Peyer's patch (tissue), 4 donors: ENCODE measurements at regions not wholly inside any gene's neighbourhood (a gene's known extent, or its start where the extent isn't known, plus 50 kb on each side); places are given as distances from the start of the nearest gene placed in this dataset.
A peak's percentile ranks its signal among the peaks of the same experiment; 100 is the strongest.

ENCODE experiments used
- DNase-seq, 3 donors: peaks; one replicate each; pipeline ENCODE4 v3.0.0-alpha.2; 2017 to 2019
- H3K27ac ChIP-seq, 4 donors: fragments of 200-600 bp; sonication (generic); one replicate each; pipeline ENCODE4 v1.5.1; 2016 to 2019
- H3K27me3 ChIP-seq, 2 donors: fragments of 200-600 bp; sonication (generic); one replicate each; pipeline ENCODE4 v1.5.1; 2019
- H3K36me3 ChIP-seq, 3 donors: fragments of 200-600 bp; sonication (generic); one replicate each; pipeline ENCODE4 v1.5.1; 2016 to 2019
- H3K4me1 ChIP-seq, 4 donors: fragments of 200-600 bp; sonication (generic); one replicate each; pipeline ENCODE4 v1.5.1; 2016 to 2019
- H3K4me3 ChIP-seq, 4 donors: fragments of 200-600 bp; sonication (generic); 1 replicate in 3 of 4; 2 replicates in 1 of 4; pipeline ENCODE4 v1.5.1; 2016 to 2019; ENCODE audit warnings: mild to moderate bottlenecking in 1 of 4
- H3K9me3 ChIP-seq, 4 donors: fragments of 200-600 bp; sonication (generic); one replicate each; pipeline ENCODE4 v1.5.1; 2016 to 2019; ENCODE audit warnings: mild to moderate bottlenecking in 1 of 4
- POLR2A ChIP-seq, 2 donors: fragments of 450-650 bp; IDR thresholded peaks; one replicate each; pipeline ENCODE4 v1.5.1; 2017; ENCODE audit warnings: antibody characterized with exemption in 2 of 2, mild to moderate bottlenecking in 2 of 2, moderate library complexity in 2 of 2
- TF ChIP-seq, protein P1 (sequence below), 6 experiments: fragments of 450-650 bp in 4 of 6; fragments of 200-600 bp in 2 of 6; sonication (generic) in 1 of 6; IDR thresholded peaks; one replicate each; pipeline ENCODE4 v1.5.1; 2017 to 2019; ENCODE audit warnings: antibody characterized with exemption in 6 of 6, mild to moderate bottlenecking in 3 of 6, moderate library complexity in 1 of 6

GRCh38 chr4:13299343-13299742 lies 184.8 kb downstream of the RAB28 start:
- no peaks in the 10 kb centered on the region for H3K36me3 ChIP-seq
- H3K4me3 ChIP-seq, result no peak overlapping the region
- H3K4me1 ChIP-seq, result no peaks in the 10 kb centered on the region
- no peak for TF ChIP-seq POLR2A (IDR thresholded peaks at IDR 0.05)
- TF ChIP-seq, protein P1, sequence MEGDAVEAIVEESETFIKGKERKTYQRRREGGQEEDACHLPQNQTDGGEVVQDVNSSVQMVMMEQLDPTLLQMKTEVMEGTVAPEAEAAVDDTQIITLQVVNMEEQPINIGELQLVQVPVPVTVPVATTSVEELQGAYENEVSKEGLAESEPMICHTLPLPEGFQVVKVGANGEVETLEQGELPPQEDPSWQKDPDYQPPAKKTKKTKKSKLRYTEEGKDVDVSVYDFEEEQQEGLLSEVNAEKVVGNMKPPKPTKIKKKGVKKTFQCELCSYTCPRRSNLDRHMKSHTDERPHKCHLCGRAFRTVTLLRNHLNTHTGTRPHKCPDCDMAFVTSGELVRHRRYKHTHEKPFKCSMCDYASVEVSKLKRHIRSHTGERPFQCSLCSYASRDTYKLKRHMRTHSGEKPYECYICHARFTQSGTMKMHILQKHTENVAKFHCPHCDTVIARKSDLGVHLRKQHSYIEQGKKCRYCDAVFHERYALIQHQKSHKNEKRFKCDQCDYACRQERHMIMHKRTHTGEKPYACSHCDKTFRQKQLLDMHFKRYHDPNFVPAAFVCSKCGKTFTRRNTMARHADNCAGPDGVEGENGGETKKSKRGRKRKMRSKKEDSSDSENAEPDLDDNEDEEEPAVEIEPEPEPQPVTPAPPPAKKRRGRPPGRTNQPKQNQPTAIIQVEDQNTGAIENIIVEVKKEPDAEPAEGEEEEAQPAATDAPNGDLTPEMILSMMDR (IDR thresholded peaks at IDR 0.05), result no peak
- H3K9me3 ChIP-seq, result no peaks in the 10 kb centered on the region
- peak overlapping the region in 1 of 4 donors; percentile 36 for H3K27ac ChIP-seq
- H3K27me3 ChIP-seq, result no peaks in the 10 kb centered on the region
- DNase-seq, result no peak

DNA sequence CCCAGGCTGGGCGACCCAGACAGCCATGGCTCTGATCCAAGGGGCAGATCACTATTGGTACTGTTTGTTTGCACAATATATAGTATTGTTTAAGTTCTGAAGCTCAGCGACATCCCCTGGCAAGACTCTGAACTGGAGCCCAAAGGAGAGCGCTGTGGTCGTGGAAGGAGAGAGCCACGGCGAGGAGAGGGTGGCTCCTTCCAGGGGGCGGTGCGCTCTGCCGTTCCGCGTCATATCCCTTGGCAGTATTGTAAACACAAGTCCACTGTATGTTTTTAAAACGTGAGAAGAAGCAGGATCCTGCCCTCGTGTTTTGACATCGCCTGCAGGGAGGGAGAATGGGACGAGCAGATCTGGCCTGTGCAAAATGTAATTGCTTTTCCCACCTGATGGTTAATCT lies 185.5 kb downstream of the RAB28 start:
- Histone ChIP-seq H3K27me3 (no peaks in the 10 kb centered on the region), H3K9me3 (no peaks in the 10 kb centered on the region), H3K4me1 (no peaks in the 10 kb centered on the region), H3K36me3 (no peaks in the 10 kb centered on the region), H3K4me3 (peak overlapping the region in 1 of 4 donors; percentile 10), H3K27ac (peak overlapping the region in 1 of 4 donors; percentile 36)
- no peak for DNase-seq
- no peak for TF ChIP-seq POLR2A (IDR thresholded peaks at IDR 0.05)
- TF ChIP-seq, protein P1 (IDR thresholded peaks at IDR 0.05), result no peak

DNA sequence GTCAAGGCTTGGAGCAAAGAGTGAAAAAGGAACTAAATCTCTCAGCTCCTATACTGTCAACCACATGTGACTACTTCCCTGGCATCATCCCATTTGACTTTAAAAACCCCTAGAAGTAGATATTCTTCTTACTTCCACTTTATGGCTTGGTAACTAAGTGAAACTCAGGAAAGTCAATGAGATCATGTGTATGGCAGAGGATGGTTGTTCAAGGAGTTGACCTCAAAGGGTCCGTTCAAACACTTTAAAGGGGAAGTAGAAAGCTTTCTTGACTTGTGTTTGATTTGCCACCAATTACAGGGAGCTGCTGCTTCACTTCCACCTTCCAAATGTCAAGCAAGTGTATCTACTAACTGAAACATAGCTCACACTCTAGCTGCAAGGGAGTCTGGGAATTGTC lies 187.2 kb downstream of the RAB28 start:
- no peak overlapping the region for H3K4me3 ChIP-seq
- H3K9me3 ChIP-seq, result no peaks in the 10 kb centered on the region
- TF ChIP-seq, protein P1 (IDR thresholded peaks at IDR 0.05), result no peak
- TF ChIP-seq POLR2A (IDR thresholded peaks at IDR 0.05), result no peak
- H3K27ac ChIP-seq, result no peak overlapping the region
- no peaks in the 10 kb centered on the region for H3K27me3 ChIP-seq
- H3K4me1 ChIP-seq, result no peaks in the 10 kb centered on the region
- no peak for DNase-seq
- H3K36me3 ChIP-seq, result no peaks in the 10 kb centered on the region

DNA sequence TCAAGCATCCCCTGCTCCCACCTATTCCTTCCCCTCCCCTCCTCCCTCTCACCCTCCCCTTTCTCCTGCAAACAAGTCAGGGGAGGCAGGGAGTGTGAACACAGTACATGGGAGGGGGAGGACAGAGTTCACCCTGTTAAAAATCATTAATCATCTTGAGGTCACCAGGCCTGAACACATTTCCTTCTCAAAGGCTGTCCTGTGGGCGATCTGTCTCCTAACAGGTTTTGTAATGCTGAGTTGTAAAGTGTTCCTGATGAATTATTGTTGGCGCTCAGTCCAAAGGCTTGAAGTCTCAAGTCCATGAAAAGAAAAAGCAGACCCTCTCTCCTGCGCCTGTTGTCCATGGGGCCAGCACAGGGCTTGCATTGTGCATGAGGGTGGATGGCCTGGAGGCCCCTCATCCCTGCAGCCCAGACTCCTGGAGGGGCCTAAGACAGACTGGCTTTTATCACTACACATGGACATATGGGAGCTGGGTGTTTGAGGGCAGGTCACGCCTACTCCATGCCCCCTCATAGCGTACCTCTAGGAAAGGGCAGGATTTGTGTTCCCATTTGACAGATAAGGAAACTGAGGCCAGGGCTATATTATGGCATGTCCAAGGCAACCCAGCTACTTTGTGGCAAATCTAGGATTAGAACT lies 189.1 kb downstream of the RAB28 start:
- Histone ChIP-seq H3K36me3 (no peaks in the 10 kb centered on the region), H3K4me1 (no peaks in the 10 kb centered on the region), H3K4me3 (no peak overlapping the region), H3K27ac (no peak overlapping the region), H3K27me3 (no peaks in the 10 kb centered on the region), H3K9me3 (no peaks in the 10 kb centered on the region)
- TF ChIP-seq POLR2A (IDR thresholded peaks at IDR 0.05), result no peak
- TF ChIP-seq, protein P1 (IDR thresholded peaks at IDR 0.05), result no peak
- DNase-seq, result no peak

- no peak for TF ChIP-seq POLR2A (IDR thresholded peaks at IDR 0.05)
- no peak overlapping the region for H3K4me3 ChIP-seq
- H3K4me1 ChIP-seq, result no peaks in the 10 kb centered on the region
- H3K27me3 ChIP-seq, result no peaks in the 10 kb centered on the region
- no peaks in the 10 kb centered on the region for H3K36me3 ChIP-seq
- no peak for DNase-seq
- no peak overlapping the region for H3K27ac ChIP-seq
- H3K9me3 ChIP-seq, result no peaks in the 10 kb centered on the region
Measured at GRCh38 chr4:13292372-13292771, 191.8 kb downstream of the RAB28 start.

DNA sequence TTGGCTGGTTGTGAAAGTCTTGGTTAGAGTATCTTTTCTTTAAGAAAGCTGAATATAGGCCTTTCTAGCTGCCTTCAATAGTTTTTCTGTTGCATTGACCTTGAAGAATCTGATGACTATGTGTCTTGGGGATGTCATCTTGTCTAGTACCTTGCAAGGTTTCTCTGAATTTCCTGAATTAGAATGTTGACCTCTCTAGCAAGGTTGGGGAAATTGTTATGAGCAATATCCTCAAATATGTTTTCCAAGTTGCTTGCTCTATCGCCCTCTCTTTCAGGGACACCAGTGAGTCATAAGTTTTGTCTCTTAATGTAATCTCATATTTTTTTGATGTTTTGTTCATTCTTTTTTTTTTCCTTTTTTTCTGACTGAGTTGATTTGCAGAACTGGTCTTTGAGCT lies 194.7 kb downstream of the RAB28 start:
- Histone ChIP-seq H3K27me3 (no peaks in the 10 kb centered on the region), H3K27ac (no peak overlapping the region), H3K4me3 (no peak overlapping the region), H3K36me3 (no peaks in the 10 kb centered on the region), H3K9me3 (peaks cover 0 to 3% (median 0%) of the 10 kb centered on the region in 4 donors), H3K4me1 (no peaks in the 10 kb centered on the region)
- DNase-seq, result no peak
- no peak for TF ChIP-seq POLR2A (IDR thresholded peaks at IDR 0.05)
- TF ChIP-seq, protein P1 (IDR thresholded peaks at IDR 0.05), result no peak
